Astrocyte of the spinal cord (primary cell): ENCODE measurements at regions not wholly inside any gene's neighbourhood (a gene's known extent, or its start where the extent isn't known, plus 50 kb on each side); places are given as distances from the start of the nearest gene placed in this dataset.

Experiments used
- DNase-seq: peaks from one replicate; pipeline ENCODE4 v3.0.0; 2011; ENCODE audit warnings: low read depth, low spot score
- H3K4me3 ChIP-seq: 2 replicates; pipeline ENCODE4 v1.5.1; 2011; ENCODE audit warnings: low read depth, mild to moderate bottlenecking, low read length, moderate library complexity
- in situ Hi-C: cut with HindIII; loops from 2 replicates; pipeline ENCODE4 v1.10.0; 2017; ENCODE audit warnings: low sequenced_read_pairs
- TF ChIP-seq, protein P1 (sequence below): IDR thresholded peaks from 2 replicates; pipeline ENCODE4 v1.5.1; 2012; ENCODE audit warnings: low read depth, mild to moderate bottlenecking, low read length, inconsistent platforms

DNA sequence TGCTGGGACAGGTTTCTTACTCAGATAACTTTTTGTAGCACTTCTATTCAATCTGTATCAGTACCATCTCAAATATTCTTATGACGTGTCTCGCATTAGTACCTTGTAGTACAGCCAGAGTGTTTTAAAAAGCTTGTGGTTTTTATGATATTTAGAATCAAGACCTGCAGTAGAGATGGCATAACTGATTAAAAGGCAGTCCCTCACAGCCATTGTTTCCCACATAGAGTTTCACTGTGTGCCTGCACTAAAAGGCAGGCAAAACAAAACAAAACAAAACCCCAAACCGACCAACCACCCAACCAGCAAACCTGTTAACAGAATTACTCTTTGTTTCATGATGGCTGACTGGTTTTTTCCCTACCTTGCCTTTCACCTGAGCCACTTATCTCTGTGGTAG, 221.3 kb upstream of the DGKB start:
- no peak overlapping the region for H3K4me3 ChIP-seq
- in situ Hi-C loops: no loop called here
- TF ChIP-seq, protein P1, sequence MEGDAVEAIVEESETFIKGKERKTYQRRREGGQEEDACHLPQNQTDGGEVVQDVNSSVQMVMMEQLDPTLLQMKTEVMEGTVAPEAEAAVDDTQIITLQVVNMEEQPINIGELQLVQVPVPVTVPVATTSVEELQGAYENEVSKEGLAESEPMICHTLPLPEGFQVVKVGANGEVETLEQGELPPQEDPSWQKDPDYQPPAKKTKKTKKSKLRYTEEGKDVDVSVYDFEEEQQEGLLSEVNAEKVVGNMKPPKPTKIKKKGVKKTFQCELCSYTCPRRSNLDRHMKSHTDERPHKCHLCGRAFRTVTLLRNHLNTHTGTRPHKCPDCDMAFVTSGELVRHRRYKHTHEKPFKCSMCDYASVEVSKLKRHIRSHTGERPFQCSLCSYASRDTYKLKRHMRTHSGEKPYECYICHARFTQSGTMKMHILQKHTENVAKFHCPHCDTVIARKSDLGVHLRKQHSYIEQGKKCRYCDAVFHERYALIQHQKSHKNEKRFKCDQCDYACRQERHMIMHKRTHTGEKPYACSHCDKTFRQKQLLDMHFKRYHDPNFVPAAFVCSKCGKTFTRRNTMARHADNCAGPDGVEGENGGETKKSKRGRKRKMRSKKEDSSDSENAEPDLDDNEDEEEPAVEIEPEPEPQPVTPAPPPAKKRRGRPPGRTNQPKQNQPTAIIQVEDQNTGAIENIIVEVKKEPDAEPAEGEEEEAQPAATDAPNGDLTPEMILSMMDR: no peak
- DNase-seq: no peak

DNA sequence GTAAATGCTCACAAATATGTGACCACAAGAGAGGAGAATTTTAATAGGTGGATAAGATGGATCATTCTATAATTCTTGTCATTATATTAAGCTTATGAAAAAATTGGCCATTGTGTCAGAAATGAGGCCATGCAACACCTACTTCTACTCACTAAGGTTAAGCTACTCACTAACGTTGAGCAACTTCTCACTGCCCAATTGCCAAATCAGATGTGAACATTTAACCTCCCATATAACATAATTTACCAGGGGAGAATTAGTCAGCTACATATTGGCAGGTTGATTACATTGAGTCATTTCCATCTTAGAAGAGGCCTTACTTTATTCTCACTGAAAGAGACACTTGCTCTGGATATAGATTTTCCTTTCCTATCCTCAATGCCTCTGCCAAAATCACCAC, 211.2 kb upstream of the DGKB start:
- TF ChIP-seq, protein P1: no peak
- in situ Hi-C loops: no loop called here
- no peak for DNase-seq
- no peak overlapping the region for H3K4me3 ChIP-seq

DNA sequence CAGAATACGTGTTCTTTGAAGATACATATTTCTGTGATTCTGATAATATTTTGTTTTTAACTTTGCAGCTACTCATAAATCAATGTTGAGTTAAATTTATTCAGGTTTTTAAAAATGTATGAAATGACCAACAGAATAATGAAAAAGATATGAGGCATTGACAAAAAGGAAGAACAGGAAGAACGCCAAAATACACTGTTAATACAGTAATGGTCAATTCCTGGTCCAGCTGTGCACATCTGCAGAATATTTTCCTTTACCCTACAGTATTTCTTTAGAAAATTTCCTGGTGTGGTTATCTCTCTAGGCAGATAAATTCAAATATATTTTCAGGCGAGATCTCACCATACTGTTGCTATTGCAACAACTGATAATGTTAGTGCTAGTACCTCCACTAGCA, 203.2 kb upstream of the DGKB start:
- no peak overlapping the region for H3K4me3 ChIP-seq
- no peak for DNase-seq
- TF ChIP-seq, protein P1: no peak
- in situ Hi-C loops: no loop called here

DNA sequence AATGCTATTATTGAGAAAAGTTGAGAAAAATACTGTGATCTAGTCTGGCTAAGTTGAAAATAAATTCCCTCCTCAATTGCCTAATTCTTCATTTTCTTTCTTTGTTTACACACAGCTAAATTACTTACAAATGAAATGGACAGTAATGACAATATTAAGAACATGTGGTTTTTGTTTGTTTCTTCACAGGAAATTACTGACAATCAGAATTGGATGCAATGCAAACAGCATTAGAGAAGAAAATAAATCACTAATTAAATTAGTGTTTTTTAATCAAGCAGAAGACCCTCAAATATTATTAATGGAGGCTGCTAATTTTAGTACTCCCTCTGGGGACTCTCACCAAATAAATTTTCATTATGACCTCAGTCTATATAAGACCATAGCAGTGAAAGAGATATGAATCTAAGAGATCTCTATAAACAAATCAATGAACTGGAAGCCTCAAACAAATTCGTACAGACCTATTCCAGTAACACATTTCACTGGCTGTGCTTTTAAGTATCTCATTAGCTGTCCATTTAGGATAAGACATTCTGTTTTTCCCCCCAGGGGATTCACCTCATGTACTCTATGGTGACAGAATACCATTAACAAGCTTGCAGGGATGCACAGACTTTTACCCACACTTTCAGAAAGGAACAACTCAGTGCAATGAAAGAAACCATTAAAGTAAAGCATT, 202.0 kb upstream of the DGKB start:
- DNase-seq: no peak
- in situ Hi-C loops: no loop called here
- no peak overlapping the region for H3K4me3 ChIP-seq
- TF ChIP-seq, protein P1: no peak

DNA sequence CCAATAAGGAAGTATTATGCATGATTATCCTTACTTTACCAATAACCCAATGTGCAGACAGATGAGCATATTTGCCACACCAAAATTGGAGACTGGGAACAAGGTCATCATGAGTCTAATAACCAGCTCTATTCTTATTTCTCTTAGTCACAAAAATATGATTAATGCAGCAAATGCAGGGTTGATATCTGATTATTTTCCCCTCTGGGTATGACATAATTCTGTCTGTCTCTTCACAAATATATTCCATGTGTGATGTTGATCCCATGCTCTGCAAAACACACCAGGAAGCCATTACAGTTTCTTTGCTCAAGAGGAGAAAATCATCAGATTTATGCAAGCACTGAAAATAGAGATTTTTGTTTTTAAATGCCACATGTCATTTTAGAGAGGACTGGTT, 196.5 kb upstream of the DGKB start:
- H3K4me3 ChIP-seq: no peak overlapping the region
- TF ChIP-seq, protein P1: no peak
- in situ Hi-C loops: no loop called here
- DNase-seq: no peak

DNA sequence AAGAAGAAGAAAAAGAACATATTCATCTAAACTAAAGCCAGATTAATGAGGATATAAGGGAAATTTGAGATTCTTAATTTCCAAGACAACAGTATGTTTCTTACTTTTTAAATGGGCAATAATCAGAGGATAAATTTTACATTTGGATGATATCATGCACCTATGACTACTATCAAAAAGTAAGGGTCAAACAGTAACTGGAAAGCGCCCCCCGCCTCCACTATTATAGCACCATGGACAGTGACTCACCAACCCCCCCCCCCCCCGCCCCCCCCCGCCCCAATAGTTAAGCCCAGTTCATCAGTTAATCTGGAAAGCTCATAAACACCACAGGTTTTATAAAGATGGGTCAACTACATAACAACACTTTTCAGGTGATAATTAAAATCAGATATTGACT, 194.3 kb upstream of the DGKB start:
- in situ Hi-C loops: no loop called here
- H3K4me3 ChIP-seq: no peak overlapping the region
- TF ChIP-seq, protein P1: no peak
- no peak for DNase-seq
